ENCODE measurements at regions not wholly inside any gene's neighbourhood (a gene's known extent, or its start where the extent isn't known, plus 50 kb on each side); places are given as distances from the start of the nearest gene placed in this dataset.

DNA sequence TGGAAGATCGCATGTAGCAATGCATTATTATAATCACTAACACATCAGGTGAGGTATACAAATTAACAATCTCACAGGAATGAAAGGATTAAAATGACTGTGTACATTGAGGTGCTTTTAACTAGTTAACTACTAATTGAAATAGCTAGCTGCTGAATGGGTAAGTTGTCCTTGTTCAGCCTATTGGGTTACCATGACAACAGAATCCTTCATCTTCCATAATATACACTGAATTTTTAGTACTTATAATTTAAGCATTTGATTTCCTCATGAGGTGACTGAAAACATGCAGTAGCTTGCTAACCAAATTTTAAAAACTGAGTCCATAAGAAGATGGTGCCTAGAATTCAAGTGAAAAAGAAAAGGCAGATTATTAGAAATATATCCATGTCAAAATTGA is 347.9 kb downstream of the FAT3 start:
- no peaks in the 10 kb centered on the region for H3K4me1 ChIP-seq
- TF ChIP-seq EP300 (IDR thresholded peaks at IDR 0.05) (no peak), POLR2A (IDR thresholded peaks at IDR 0.05) (no peak)
- TF ChIP-seq, protein P1, sequence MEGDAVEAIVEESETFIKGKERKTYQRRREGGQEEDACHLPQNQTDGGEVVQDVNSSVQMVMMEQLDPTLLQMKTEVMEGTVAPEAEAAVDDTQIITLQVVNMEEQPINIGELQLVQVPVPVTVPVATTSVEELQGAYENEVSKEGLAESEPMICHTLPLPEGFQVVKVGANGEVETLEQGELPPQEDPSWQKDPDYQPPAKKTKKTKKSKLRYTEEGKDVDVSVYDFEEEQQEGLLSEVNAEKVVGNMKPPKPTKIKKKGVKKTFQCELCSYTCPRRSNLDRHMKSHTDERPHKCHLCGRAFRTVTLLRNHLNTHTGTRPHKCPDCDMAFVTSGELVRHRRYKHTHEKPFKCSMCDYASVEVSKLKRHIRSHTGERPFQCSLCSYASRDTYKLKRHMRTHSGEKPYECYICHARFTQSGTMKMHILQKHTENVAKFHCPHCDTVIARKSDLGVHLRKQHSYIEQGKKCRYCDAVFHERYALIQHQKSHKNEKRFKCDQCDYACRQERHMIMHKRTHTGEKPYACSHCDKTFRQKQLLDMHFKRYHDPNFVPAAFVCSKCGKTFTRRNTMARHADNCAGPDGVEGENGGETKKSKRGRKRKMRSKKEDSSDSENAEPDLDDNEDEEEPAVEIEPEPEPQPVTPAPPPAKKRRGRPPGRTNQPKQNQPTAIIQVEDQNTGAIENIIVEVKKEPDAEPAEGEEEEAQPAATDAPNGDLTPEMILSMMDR (IDR thresholded peaks at IDR 0.05): no peak
- no peaks in the 10 kb centered on the region for H3K27me3 ChIP-seq
- H3K27ac ChIP-seq: no peak overlapping the region
- 94 to 96% methylated on average over 1 of the region's 1 CpG for WGBS, 2 donors
- no peak overlapping the region for H3K4me3 ChIP-seq
- DNase-seq (ENCODE audit: low spot score in 2 of 2): no peak
- no peaks in the 10 kb centered on the region for H3K9me3 ChIP-seq
- H3K36me3 ChIP-seq: no peaks in the 10 kb centered on the region

GRCh38 chr11:92576315-92576714 is 351.7 kb downstream of the FAT3 start:
- no peak for TF ChIP-seq POLR2A (IDR thresholded peaks at IDR 0.05)
- TF ChIP-seq, protein P1 (IDR thresholded peaks at IDR 0.05): no peak
- TF ChIP-seq EP300 (IDR thresholded peaks at IDR 0.05): no peak
- Histone ChIP-seq H3K4me3 (no peak overlapping the region), H3K9me3 (no peaks in the 10 kb centered on the region), H3K4me1 (no peaks in the 10 kb centered on the region), H3K27me3 (no peaks in the 10 kb centered on the region), H3K27ac (no peak overlapping the region), H3K36me3 (no peaks in the 10 kb centered on the region)
- no peak for DNase-seq (ENCODE audit: low spot score in 2 of 2)
- WGBS, 2 donors: 78 to 84% methylated on average over 3 of the region's 3 CpGs

GRCh38 chr11:92580908-92581307 is 356.3 kb downstream of the FAT3 start:
- Histone ChIP-seq H3K4me1 (no peaks in the 10 kb centered on the region), H3K9me3 (no peaks in the 10 kb centered on the region), H3K36me3 (no peaks in the 10 kb centered on the region), H3K27me3 (no peaks in the 10 kb centered on the region), H3K27ac (no peak overlapping the region), H3K4me3 (no peak overlapping the region)
- TF ChIP-seq POLR2A (IDR thresholded peaks at IDR 0.05) (no peak), EP300 (IDR thresholded peaks at IDR 0.05) (no peak)
- TF ChIP-seq, protein P1 (IDR thresholded peaks at IDR 0.05): no peak
- whole genome bisulfite sequencing, 2 donors: 43 to 72% methylated on average over 1 of the region's 1 CpG
- no peak for DNase-seq (ENCODE audit: low spot score in 2 of 2)

DNA sequence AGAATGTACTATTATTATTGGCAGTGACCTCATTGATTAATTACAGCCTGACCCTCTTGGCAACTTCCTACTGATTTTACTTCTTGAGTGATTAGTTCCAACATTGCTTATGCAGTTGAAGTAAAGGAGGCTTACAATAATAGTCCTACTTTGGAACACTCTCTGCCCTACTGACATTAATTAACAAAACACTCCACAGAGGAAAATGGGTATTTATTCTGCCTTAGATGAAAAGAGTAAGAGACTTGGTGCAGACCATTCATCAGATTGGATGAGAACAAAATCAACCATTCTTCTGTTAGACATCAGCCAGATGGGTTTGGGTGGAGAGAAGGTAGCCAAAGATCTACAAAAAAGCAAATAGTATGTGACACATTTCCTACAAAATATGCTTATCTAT is 363.8 kb downstream of the FAT3 start:
- Histone ChIP-seq H3K27ac (no peak overlapping the region), H3K36me3 (no peaks in the 10 kb centered on the region), H3K27me3 (no peaks in the 10 kb centered on the region), H3K4me1 (no peaks in the 10 kb centered on the region), H3K9me3 (no peaks in the 10 kb centered on the region), H3K4me3 (no peak overlapping the region)
- TF ChIP-seq POLR2A (IDR thresholded peaks at IDR 0.05): no peak
- TF ChIP-seq, protein P1 (IDR thresholded peaks at IDR 0.05): no peak
- no peak for TF ChIP-seq EP300 (IDR thresholded peaks at IDR 0.05)
- no peak for DNase-seq (ENCODE audit: low spot score in 2 of 2)

- H3K36me3 ChIP-seq: no peaks in the 10 kb centered on the region
- no peaks in the 10 kb centered on the region for H3K27me3 ChIP-seq
- no peak overlapping the region for H3K4me3 ChIP-seq
- WGBS, 2 donors: 74 to 79% methylated on average over 3 of the region's 3 CpGs
- no peaks in the 10 kb centered on the region for H3K9me3 ChIP-seq
- TF ChIP-seq, protein P1 (IDR thresholded peaks at IDR 0.05): no peak
- TF ChIP-seq POLR2A (IDR thresholded peaks at IDR 0.05): no peak
- no peak for TF ChIP-seq EP300 (IDR thresholded peaks at IDR 0.05)
- H3K27ac ChIP-seq: no peak overlapping the region
- DNase-seq (ENCODE audit: low spot score in 2 of 2): no peak
- no peaks in the 10 kb centered on the region for H3K4me1 ChIP-seq
These were observed 364.9 kb downstream of the FAT3 start for GRCh38 chr11:92589512-92589911.
